ENCODE measurements at regions not wholly inside any gene's neighbourhood (a gene's known extent, or its start where the extent isn't known, plus 50 kb on each side); places are given as distances from the start of the nearest gene placed in this dataset.

GRCh38 chr7:33661430-33662160, 243.7 kb upstream of the BMPER start:
- 86 to 90% methylated on average over 6 to 7 of the region's 7 CpGs for WGBS, 2 experiments
- H3K36me3 ChIP-seq (ENCODE audit: control insufficient read depth, insufficient read depth, low read length), result no peaks in the 10 kb centered on the region
- no peak overlapping the region for H3K27ac ChIP-seq (ENCODE audit: insufficient read depth, low read depth, low read length, poor library complexity, severe bottlenecking)
- no peaks in the 10 kb centered on the region for H3K4me1 ChIP-seq (ENCODE audit: control insufficient read depth, insufficient read depth, low read length)
- no peak overlapping the region for H3K4me3 ChIP-seq (ENCODE audit: insufficient read depth, low read depth, low read length)
- H3K9me3 ChIP-seq (ENCODE audit: control insufficient read depth, low read length), result no peaks in the 10 kb centered on the region
- no peaks in the 10 kb centered on the region for H3K27me3 ChIP-seq (ENCODE audit: control insufficient read depth, insufficient read depth, low read length, poor library complexity, severe bottlenecking)

- no peak overlapping the region for H3K27ac ChIP-seq (ENCODE audit: insufficient read depth, low read depth, low read length, poor library complexity, severe bottlenecking)
- H3K4me1 ChIP-seq (ENCODE audit: control insufficient read depth, insufficient read depth, low read length), result no peaks in the 10 kb centered on the region
- no peaks in the 10 kb centered on the region for H3K36me3 ChIP-seq (ENCODE audit: control insufficient read depth, insufficient read depth, low read length)
- no peaks in the 10 kb centered on the region for H3K9me3 ChIP-seq (ENCODE audit: control insufficient read depth, low read length)
- H3K27me3 ChIP-seq (ENCODE audit: control insufficient read depth, insufficient read depth, low read length, poor library complexity, severe bottlenecking), result no peaks in the 10 kb centered on the region
- no peak overlapping the region for H3K4me3 ChIP-seq (ENCODE audit: insufficient read depth, low read depth, low read length)
Measured at GRCh38 chr7:33666531-33666930, 238.8 kb upstream of the BMPER start.

GRCh38 chr7:33667196-33667595, 238.1 kb upstream of the BMPER start:
- H3K4me1 ChIP-seq (ENCODE audit: control insufficient read depth, insufficient read depth, low read length), result no peaks in the 10 kb centered on the region
- H3K27me3 ChIP-seq (ENCODE audit: control insufficient read depth, insufficient read depth, low read length, poor library complexity, severe bottlenecking), result no peaks in the 10 kb centered on the region
- H3K27ac ChIP-seq (ENCODE audit: insufficient read depth, low read depth, low read length, poor library complexity, severe bottlenecking), result no peak overlapping the region
- no peaks in the 10 kb centered on the region for H3K9me3 ChIP-seq (ENCODE audit: control insufficient read depth, low read length)
- no peaks in the 10 kb centered on the region for H3K36me3 ChIP-seq (ENCODE audit: control insufficient read depth, insufficient read depth, low read length)
- no peak overlapping the region for H3K4me3 ChIP-seq (ENCODE audit: insufficient read depth, low read depth, low read length)

- Histone ChIP-seq H3K27ac (ENCODE audit: insufficient read depth, low read depth, low read length, poor library complexity, severe bottlenecking) (no peak overlapping the region), H3K27me3 (ENCODE audit: control insufficient read depth, insufficient read depth, low read length, poor library complexity, severe bottlenecking) (no peaks in the 10 kb centered on the region), H3K9me3 (ENCODE audit: control insufficient read depth, low read length) (no peaks in the 10 kb centered on the region), H3K4me3 (ENCODE audit: insufficient read depth, low read depth, low read length) (no peak overlapping the region), H3K4me1 (ENCODE audit: control insufficient read depth, insufficient read depth, low read length) (no peaks in the 10 kb centered on the region), H3K36me3 (ENCODE audit: control insufficient read depth, insufficient read depth, low read length) (no peaks in the 10 kb centered on the region)
- WGBS, 2 experiments, result 76 to 83% methylated on average over 5 of the region's 5 CpGs
Measured at GRCh38 chr7:33669251-33669670, 236.1 kb upstream of the BMPER start.

- Histone ChIP-seq H3K36me3 (ENCODE audit: control insufficient read depth, insufficient read depth, low read length) (no peaks in the 10 kb centered on the region), H3K27me3 (ENCODE audit: control insufficient read depth, insufficient read depth, low read length, poor library complexity, severe bottlenecking) (no peaks in the 10 kb centered on the region), H3K4me3 (ENCODE audit: insufficient read depth, low read depth, low read length) (no peak overlapping the region), H3K9me3 (ENCODE audit: control insufficient read depth, low read length) (no peaks in the 10 kb centered on the region), H3K4me1 (ENCODE audit: control insufficient read depth, insufficient read depth, low read length) (no peaks in the 10 kb centered on the region), H3K27ac (ENCODE audit: insufficient read depth, low read depth, low read length, poor library complexity, severe bottlenecking) (no peak overlapping the region)
- 40 to 63% methylated on average over 2 to 3 of the region's 3 CpGs for WGBS, 2 experiments
Measured at GRCh38 chr7:33671531-33672262, 233.6 kb upstream of the BMPER start.

- Histone ChIP-seq H3K36me3 (ENCODE audit: control insufficient read depth, insufficient read depth, low read length) (no peaks in the 10 kb centered on the region), H3K27me3 (ENCODE audit: control insufficient read depth, insufficient read depth, low read length, poor library complexity, severe bottlenecking) (no peaks in the 10 kb centered on the region), H3K4me3 (ENCODE audit: insufficient read depth, low read depth, low read length) (no peak overlapping the region), H3K9me3 (ENCODE audit: control insufficient read depth, low read length) (no peaks in the 10 kb centered on the region), H3K4me1 (ENCODE audit: control insufficient read depth, insufficient read depth, low read length) (no peaks in the 10 kb centered on the region), H3K27ac (ENCODE audit: insufficient read depth, low read depth, low read length, poor library complexity, severe bottlenecking) (no peak overlapping the region)
- whole genome bisulfite sequencing, 2 experiments, result 80 to 87% methylated on average over 4 of the region's 4 CpGs
Measured at GRCh38 chr7:33673029-33673700, 232.2 kb upstream of the BMPER start.

- no peaks in the 10 kb centered on the region for H3K27me3 ChIP-seq (ENCODE audit: control insufficient read depth, insufficient read depth, low read length, poor library complexity, severe bottlenecking)
- no peaks in the 10 kb centered on the region for H3K4me1 ChIP-seq (ENCODE audit: control insufficient read depth, insufficient read depth, low read length)
- H3K36me3 ChIP-seq (ENCODE audit: control insufficient read depth, insufficient read depth, low read length), result no peaks in the 10 kb centered on the region
- WGBS, 2 experiments, result 71 to 73% methylated on average over 3 to 4 of the region's 4 CpGs
- no peaks in the 10 kb centered on the region for H3K9me3 ChIP-seq (ENCODE audit: control insufficient read depth, low read length)
- H3K27ac ChIP-seq (ENCODE audit: insufficient read depth, low read depth, low read length, poor library complexity, severe bottlenecking), result peak overlapping the region; percentile 29
- H3K4me3 ChIP-seq (ENCODE audit: insufficient read depth, low read depth, low read length), result no peak overlapping the region
Measured at GRCh38 chr7:33674804-33675411, 230.4 kb upstream of the BMPER start.

GRCh38 chr7:33677556-33677955, 227.8 kb upstream of the BMPER start:
- no peak overlapping the region for H3K4me3 ChIP-seq (ENCODE audit: insufficient read depth, low read depth, low read length)
- no peaks in the 10 kb centered on the region for H3K9me3 ChIP-seq (ENCODE audit: control insufficient read depth, low read length)
- 97% methylated on average over 4 of the region's 4 CpGs; no CpG with 5 or more reads in 1 of the 2 experiments for WGBS, 2 experiments
- H3K27me3 ChIP-seq (ENCODE audit: control insufficient read depth, insufficient read depth, low read length, poor library complexity, severe bottlenecking), result no peaks in the 10 kb centered on the region
- no peaks in the 10 kb centered on the region for H3K36me3 ChIP-seq (ENCODE audit: control insufficient read depth, insufficient read depth, low read length)
- no peaks in the 10 kb centered on the region for H3K4me1 ChIP-seq (ENCODE audit: control insufficient read depth, insufficient read depth, low read length)
- H3K27ac ChIP-seq (ENCODE audit: insufficient read depth, low read depth, low read length, poor library complexity, severe bottlenecking), result no peak overlapping the region

GRCh38 chr7:33678569-33679335, 226.6 kb upstream of the BMPER start:
- WGBS, 2 experiments, result 94 to 100% methylated on average over 1 to 2 of the region's 2 CpGs
- Histone ChIP-seq H3K36me3 (ENCODE audit: control insufficient read depth, insufficient read depth, low read length) (no peaks in the 10 kb centered on the region), H3K27ac (ENCODE audit: insufficient read depth, low read depth, low read length, poor library complexity, severe bottlenecking) (no peak overlapping the region), H3K27me3 (ENCODE audit: control insufficient read depth, insufficient read depth, low read length, poor library complexity, severe bottlenecking) (no peaks in the 10 kb centered on the region), H3K9me3 (ENCODE audit: control insufficient read depth, low read length) (no peaks in the 10 kb centered on the region), H3K4me1 (ENCODE audit: control insufficient read depth, insufficient read depth, low read length) (no peaks in the 10 kb centered on the region), H3K4me3 (ENCODE audit: insufficient read depth, low read depth, low read length) (no peak overlapping the region)

Measured in ectodermal cell (in vitro differentiated cells).